Upper lobe of left lung (tissue), 4 donors: ENCODE measurements at regions not wholly inside any gene's neighbourhood (a gene's known extent, or its start where the extent isn't known, plus 50 kb on each side); places are given as distances from the start of the nearest gene placed in this dataset.

ENCODE experiments used
- POLR2A ChIP-seq, 4 donors: fragments of 450-650 bp; IDR thresholded peaks; one replicate each; pipeline ENCODE4 v1.5.1; 2016 to 2017; ENCODE audit warnings: antibody characterized with exemption in 4 of 4, mild to moderate bottlenecking in 2 of 4
- POLR2AphosphoS5 ChIP-seq, 2 donors: sonication (generic); formaldehyde crosslinking; IDR thresholded peaks; one replicate each; pipeline ENCODE4 v1.5.1; 2017; ENCODE audit warnings: antibody characterized with exemption in 2 of 2
- TF ChIP-seq, protein P1 (sequence below), 6 experiments: fragments of 450-650 bp in 4 of 6; fragments of 200-600 bp in 2 of 6; sonication (generic) in 2 of 6; IDR thresholded peaks; one replicate each; pipeline ENCODE4 v1.5.1; 2016 to 2019; ENCODE audit warnings: antibody characterized with exemption in 6 of 6

DNA sequence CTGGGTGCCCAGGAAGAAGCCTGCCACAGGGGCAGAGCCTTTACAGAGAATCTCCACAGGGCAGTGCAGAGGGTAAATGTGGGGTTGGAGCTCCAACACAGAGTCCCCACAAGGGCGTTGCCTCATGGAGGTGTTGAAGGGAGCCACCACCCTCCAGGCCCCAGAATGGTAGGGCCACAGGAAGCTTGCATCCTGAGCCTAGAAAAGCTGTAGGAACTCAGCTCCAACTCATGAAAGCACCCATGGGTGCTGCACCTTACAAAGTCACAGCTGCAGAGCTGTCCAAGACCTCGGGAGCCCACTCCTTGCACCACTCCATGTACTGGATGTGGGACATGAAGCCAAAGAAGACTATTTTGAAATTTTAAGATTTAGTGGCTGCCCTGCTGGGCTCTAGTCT, 73.3 kb upstream of the KCNH8 start:
- TF ChIP-seq, protein P1, sequence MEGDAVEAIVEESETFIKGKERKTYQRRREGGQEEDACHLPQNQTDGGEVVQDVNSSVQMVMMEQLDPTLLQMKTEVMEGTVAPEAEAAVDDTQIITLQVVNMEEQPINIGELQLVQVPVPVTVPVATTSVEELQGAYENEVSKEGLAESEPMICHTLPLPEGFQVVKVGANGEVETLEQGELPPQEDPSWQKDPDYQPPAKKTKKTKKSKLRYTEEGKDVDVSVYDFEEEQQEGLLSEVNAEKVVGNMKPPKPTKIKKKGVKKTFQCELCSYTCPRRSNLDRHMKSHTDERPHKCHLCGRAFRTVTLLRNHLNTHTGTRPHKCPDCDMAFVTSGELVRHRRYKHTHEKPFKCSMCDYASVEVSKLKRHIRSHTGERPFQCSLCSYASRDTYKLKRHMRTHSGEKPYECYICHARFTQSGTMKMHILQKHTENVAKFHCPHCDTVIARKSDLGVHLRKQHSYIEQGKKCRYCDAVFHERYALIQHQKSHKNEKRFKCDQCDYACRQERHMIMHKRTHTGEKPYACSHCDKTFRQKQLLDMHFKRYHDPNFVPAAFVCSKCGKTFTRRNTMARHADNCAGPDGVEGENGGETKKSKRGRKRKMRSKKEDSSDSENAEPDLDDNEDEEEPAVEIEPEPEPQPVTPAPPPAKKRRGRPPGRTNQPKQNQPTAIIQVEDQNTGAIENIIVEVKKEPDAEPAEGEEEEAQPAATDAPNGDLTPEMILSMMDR (IDR thresholded peaks at IDR 0.05): no peak
- TF ChIP-seq POLR2A (IDR thresholded peaks at IDR 0.05) (no peak), POLR2AphosphoS5 (IDR thresholded peaks at IDR 0.05) (no peak)
